Esophagus mucosa (tissue), 1 donor: ENCODE measurements at regions not wholly inside any gene's neighbourhood (a gene's known extent, or its start where the extent isn't known, plus 50 kb on each side); places are given as distances from the start of the nearest gene placed in this dataset.
A peak's percentile ranks its signal among the peaks of the same experiment; 100 is the strongest.

Source experiments
- ATAC-seq: fragments of 200-7000 bp; cut with Tn5 transposase; one replicate; pipeline ENCODE4 v1.9.1; 2020
- donor health status: DM: yes; HTN: yes; CAD: no.

DNA sequence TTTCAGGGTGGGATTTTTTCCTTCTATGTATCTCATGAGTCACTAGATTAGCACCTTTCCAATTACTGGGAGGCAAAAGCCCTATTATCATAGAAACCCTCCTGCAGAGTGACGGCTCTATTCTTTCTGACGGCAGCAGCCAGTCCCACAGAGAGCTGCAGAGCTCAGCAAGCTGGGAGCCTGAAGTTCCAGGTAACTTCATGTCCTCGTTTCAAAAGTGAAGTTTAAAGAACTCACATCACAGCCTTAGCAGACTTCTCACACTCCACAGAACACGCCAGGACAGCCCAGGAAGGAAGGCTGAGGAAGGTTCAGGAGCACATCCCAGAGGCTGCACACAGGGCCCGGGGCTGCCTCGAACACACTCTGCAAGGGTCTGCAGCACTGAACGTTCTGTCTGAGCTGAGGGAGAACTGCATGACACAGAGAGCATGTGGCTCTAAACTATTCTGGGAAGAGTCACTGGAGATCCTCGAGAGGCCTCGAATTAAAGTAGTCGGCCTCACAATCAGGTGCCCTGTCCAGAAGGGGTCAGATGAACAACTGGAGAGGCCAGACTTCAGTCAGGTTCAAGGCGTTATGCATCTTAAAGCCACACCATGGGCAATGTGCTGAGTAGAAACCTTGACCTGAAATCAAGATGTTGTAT, 104.2 kb upstream of the DRD2 start:
- ATAC-seq, result no peak

GRCh38 chr11:113578715-113579250, 103.6 kb upstream of the DRD2 start:
- no peak for ATAC-seq

GRCh38 chr11:113578033-113578380, 102.8 kb upstream of the DRD2 start:
- no peak for ATAC-seq

- ATAC-seq, result peak; percentile 41
Measured at GRCh38 chr11:113577356-113578032, 102.3 kb upstream of the DRD2 start.

DNA sequence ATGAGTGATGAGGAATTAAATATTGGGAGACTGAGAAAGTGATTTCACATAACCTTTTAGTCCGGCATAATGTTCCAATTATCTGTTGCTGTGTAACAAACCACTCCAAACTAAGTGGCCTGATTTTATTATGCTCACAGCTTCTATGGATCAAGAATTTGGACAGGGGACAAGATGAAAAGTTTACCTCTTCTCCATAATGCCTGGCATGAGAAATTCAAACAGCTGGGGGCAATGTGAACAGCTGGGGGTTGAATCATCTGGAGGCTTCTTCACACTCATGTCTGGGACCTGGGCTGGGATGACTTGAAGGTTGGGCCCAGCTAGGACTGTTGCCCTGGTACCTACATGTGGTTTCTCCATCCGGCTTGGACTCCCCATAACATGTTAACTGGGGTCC, 99.4 kb upstream of the DRD2 start:
- ATAC-seq, result no peak

GRCh38 chr11:113574171-113574570, 99.0 kb upstream of the DRD2 start:
- no peak for ATAC-seq

DNA sequence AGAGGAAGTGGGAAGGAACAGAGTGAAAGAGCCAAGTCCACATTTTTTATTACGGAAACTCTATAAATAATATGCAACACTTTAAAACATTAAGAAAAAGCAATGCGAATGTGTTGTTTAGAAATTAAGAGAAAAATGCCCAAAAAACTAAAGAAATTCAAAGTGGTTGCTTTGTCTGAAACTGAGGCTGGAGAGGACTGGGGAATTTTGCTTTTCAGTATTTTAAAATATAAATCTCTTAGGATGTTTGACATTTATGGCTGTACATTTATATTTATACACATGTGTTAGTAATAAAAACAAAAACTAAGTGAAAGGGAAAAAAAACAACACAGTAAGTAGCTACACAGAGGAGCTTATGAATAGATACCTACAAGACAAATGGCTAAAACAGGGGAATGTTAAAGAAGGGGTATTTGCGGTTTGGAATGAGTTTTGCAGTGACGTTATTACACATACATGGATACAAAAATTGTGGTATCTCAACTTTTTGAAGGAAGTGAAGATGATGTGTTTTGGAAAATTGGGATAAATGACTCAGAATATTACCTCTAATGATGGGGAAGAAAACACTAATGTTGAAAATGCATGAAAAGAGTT, 97.0 kb upstream of the DRD2 start:
- ATAC-seq, result no peak

DNA sequence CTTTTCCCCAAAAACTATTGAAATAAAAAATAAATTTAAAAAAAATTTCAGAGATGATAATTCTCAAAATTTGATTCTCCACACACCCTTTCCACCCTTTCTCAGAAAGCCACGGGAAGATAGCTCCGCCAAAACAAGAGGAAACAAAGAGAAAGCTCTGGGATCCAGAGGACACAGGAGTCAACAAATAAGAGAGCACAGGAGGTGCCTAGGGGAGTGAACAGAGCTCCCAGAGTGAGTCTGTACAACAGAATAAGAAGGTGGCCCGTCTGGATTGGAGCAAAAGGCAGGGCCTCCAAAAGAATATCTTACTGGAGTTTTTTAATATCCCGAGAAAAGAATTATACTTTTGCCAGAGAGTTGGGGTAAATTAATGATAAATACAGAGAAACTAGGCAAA, 96.3 kb upstream of the DRD2 start:
- no peak for ATAC-seq

- no peak for ATAC-seq
Measured at GRCh38 chr11:113570906-113571305, 95.7 kb upstream of the DRD2 start.

GRCh38 chr11:113569391-113569790, 94.2 kb upstream of the DRD2 start:
- ATAC-seq, result no peak

DNA sequence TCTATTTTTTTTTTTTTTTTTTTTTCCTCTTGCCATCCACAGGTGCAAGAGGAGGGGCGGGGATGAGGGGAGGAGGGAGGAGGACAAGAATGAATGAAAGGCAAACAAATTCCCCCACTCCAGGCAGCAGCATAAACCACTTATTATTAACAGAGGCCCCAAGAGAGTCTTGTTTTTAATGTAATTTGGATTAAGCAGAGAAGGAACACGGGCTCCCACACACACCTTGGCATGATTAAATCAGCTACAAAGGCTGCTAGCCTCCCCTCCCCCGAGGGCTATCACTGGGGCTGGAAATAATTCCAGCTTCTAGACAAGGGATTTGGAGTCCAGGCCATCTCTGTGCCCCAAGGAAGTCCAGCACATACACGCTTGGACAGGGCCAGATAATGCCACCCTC, 93.4 kb upstream of the DRD2 start:
- no peak for ATAC-seq

- no peak for ATAC-seq
Measured at GRCh38 chr11:113567867-113568544, 92.8 kb upstream of the DRD2 start.

GRCh38 chr11:113567097-113567496, 91.9 kb upstream of the DRD2 start:
- ATAC-seq, result no peak

DNA sequence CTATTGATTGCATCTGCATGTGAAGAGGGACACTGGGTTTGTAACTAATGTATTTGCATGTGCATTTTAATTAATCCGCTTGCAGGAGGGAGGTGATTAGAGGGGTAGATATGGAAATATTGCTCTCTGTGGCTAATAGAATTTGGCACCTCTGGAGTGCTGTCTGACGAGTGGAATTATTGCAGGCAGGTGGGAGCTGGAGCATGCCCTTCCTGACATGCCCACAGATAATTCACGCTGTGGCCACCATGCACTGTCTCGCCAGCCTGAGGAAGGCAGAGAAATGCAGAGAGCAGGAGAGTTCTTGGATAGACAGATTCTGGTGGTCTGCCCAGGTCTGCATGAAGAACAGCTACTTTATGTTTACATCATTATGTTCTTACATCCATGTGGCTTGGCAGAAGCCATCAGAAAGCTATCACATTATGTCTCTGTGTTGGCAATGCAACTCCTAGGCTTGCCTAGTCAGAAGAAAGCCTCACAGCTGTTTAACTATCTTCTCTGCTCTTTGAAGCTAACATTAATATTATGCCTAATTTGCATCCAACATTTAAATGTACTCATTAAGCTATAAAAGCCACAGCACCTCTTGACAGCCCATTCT, 89.4 kb upstream of the DRD2 start:
- no peak for ATAC-seq

- no peak for ATAC-seq
Measured at GRCh38 chr11:113563766-113564526, 88.7 kb upstream of the DRD2 start.

GRCh38 chr11:113562981-113563461, 87.8 kb upstream of the DRD2 start:
- peak; percentile 52 for ATAC-seq

DNA sequence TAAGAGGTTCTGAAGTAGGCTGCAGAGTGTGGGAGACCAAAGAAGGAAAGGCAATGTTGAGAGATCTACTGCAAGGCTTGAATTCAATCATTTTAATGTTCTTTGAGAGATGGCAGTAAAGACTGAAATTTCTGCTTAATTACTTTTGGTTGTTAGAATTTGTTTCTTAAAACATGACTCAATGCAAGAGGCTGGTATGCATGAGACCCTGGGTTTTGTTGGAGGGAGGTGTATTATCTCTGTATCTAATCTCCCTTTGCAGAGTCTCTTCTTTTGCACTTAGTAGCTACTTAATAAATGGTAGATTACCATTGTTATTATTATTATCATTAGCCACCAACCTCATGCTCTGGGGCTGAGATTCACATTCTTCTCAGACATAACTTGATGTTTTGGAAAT, 87.4 kb upstream of the DRD2 start:
- ATAC-seq, result no peak

DNA sequence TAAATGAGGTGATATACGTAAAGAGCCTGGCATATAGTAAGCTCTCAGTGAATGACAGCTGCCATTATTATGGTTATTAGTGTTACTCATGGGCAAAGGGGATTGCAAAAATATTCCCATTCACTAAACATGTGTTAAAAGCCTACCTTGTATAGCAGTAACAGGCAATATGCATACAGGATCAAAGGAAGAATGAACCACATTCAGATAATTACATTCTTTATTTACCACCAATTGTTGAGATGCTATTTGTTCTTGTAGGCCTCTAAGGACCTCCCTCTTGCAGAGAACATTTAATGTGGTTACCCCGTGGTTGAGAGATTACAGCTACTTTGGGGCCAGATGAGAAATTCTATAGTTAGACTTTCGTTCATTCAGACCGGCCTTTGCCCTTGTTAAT, 82.7 kb upstream of the DRD2 start:
- no peak for ATAC-seq

DNA sequence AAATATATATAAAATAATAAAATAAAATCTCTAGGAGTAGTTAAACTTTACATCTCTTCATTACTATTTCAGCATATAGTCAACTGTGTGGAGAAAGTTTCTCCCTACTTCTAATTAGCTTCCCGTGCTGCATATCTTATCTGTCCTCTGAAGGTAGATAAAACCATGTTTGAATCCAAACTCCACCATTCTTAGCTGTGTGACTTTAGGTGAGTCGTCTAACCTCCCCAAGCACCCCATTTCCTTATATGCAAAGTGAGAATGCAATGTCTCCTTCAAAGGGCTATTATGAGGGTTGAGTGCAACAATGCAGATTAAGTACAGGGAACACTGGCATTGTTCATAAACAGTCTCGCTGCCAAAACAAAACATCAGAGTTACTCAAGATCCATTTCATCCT, 80.8 kb upstream of the DRD2 start:
- ATAC-seq, result peak; percentile 17

GRCh38 chr11:113555071-113555619, 79.9 kb upstream of the DRD2 start:
- no peak for ATAC-seq

DNA sequence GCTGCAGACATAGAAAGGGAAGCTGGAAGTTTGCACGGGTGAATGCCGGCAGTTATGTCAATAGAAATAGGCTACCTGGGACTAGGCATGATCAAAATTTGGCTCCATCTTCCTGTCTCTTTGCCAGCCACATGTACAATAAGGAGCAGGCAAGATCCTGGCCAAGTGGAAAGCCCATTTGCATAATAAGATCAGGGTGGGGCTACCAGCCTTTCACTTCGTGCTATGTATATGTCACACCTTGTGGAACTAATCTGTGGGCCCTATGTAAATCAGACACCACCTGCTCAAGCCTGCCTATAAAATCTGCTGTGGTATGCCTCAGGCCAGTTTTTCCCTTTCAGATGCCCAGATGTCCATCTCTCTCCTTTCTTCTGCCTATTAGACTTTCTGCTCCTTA, 79.3 kb upstream of the DRD2 start:
- ATAC-seq, result peak; percentile 95

DNA sequence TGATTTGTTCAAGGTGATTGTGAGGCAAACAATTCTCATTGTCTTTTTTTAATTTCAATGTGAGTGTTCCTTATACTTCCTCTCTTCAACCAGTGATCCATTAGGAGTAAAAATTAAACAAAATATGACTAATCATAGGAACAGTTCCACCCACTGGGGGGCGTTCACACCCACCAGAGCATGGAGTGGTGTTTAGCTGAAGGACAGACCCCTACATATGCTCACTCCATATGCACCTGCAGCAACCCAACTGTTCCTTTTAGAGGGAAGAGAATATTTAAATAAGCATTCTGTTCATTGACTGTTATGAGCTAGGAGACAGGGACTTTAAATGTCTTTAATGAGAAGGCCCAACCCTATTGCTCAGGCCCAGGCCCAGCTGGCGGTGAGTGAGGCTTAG, 78.7 kb upstream of the DRD2 start:
- ATAC-seq, result no peak
